ENCODE measurements at regions not wholly inside any gene's neighbourhood (a gene's known extent, or its start where the extent isn't known, plus 50 kb on each side); places are given as distances from the start of the nearest gene placed in this dataset.
A peak's percentile ranks its signal among the peaks of the same experiment; 100 is the strongest.
"Not testable (repeated sequence)": the region's sequence is repeated elsewhere in the genome, so short reads cannot be mapped to it uniquely, and the experiment has no call there.

- not testable (repeated sequence) for H3K4me3 ChIP-seq, H3K9me3 ChIP-seq, H3K27ac ChIP-seq, H3K4me1 ChIP-seq, H3K27me3 ChIP-seq, DNase-seq
- intact Hi-C loops (cut with DNase I) = loop anchor here (10.0 kb wide), 1 partner anchor 304 kb away; no protein-coding TSS in a partner anchor
- H3K36me3 ChIP-seq = peaks cover 0 to 73% (median 39%) of the 10 kb centered on the region in 4 donors
- WGBS, 2 donors = 77 to 92% methylated on average over 6 to 10 of the region's 11 CpGs
Measured at GRCh38 chr3:195978585-195978984, 70.2 kb upstream of the TNK2 start.

- H3K4me3 ChIP-seq, H3K27me3 ChIP-seq, DNase-seq, H3K4me1 ChIP-seq, H3K9me3 ChIP-seq, H3K27ac ChIP-seq: not testable (repeated sequence)
- intact Hi-C loops (cut with DNase I) = loop anchor here (10.0 kb wide), 1 partner anchor 302 kb away; no protein-coding TSS in a partner anchor
- WGBS, 2 donors = 94 to 96% methylated on average over 10 to 11 of the region's 19 CpGs
- H3K36me3 ChIP-seq = peaks cover 0 to 74% (median 33%) of the 10 kb centered on the region in 4 donors
Measured at GRCh38 chr3:195976876-195977275, 68.5 kb upstream of the TNK2 start.

- H3K27ac ChIP-seq, H3K27me3 ChIP-seq, H3K9me3 ChIP-seq, H3K4me3 ChIP-seq, H3K4me1 ChIP-seq, DNase-seq: not testable (repeated sequence)
- H3K36me3 ChIP-seq = peaks cover 0 to 83% (median 39%) of the 10 kb centered on the region in 4 donors
- WGBS, 2 donors = 94 to 98% methylated on average over 12 to 13 of the region's 13 CpGs
- intact Hi-C loops (cut with DNase I) = loop anchor here (10.0 kb wide), 1 partner anchor 299 kb away; no protein-coding TSS in a partner anchor
Measured at GRCh38 chr3:195974281-195974680, 65.9 kb upstream of the TNK2 start.

- intact Hi-C loops (cut with DNase I) = loop anchor here (10.0 kb wide), 1 partner anchor 296 kb away; no protein-coding TSS in a partner anchor
- not testable (repeated sequence) for H3K4me3 ChIP-seq, DNase-seq, H3K9me3 ChIP-seq, H3K4me1 ChIP-seq, H3K27me3 ChIP-seq, H3K27ac ChIP-seq
- 96 to 97% methylated on average over 9 of the region's 9 CpGs for WGBS, 2 donors
- peaks cover 0 to 77% (median 33%) of the 10 kb centered on the region in 4 donors for H3K36me3 ChIP-seq
Measured at GRCh38 chr3:195970873-195971272, 62.5 kb upstream of the TNK2 start.

DNA sequence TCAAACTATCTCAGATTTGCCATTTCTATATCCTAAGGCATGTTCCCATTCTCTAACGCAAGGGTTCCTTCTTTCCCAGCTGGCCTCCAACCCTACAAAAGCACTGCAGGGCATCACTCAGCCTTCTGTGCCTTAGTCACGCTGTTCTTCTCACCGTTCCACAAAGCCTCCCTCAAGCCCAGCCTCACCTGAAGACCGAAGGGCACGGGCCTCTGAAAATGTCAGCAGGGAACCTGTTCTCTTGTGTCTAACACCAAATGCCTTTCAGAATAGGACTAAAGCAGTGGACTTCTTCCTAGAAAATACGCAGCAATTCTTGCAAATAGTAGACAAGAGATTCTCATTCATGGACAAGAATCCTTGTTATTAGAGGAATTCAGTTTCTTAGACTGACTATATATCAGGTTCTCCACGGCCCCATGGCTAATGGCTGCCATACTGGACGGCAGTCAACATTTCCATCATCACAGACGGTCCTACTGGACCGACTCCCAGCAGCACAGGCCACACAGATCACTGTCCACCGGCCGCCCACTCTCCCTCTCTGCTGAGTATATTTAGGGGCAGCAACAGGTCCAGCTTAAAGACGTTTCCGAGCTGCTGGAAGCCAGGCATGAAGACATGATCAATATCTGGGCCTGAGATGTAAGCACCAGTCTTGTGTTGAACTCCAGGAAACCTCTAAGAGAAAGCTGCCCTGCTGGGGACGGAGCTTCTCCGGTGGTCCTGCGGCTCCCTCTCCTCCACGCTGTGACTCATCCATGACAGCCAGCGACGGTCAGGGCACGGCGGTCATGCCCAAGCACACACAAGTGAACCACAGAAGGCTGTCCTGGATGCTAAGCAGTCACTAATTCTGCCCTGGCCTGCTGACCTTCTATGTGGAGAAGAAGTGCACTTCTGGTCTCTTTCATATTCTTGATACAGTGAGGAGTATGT is 61.8 kb upstream of the TNK2 start:
- H3K4me3 ChIP-seq, H3K9me3 ChIP-seq, DNase-seq, H3K27me3 ChIP-seq, H3K27ac ChIP-seq, H3K4me1 ChIP-seq: not testable (repeated sequence)
- intact Hi-C loops (cut with DNase I) = loop anchor here (10.0 kb wide), 1 partner anchor 295 kb away; no protein-coding TSS in a partner anchor
- peaks cover 0 to 77% (median 32%) of the 10 kb centered on the region in 4 donors for H3K36me3 ChIP-seq
- 94 to 95% methylated on average over 21 of the region's 22 CpGs for WGBS, 2 donors

DNA sequence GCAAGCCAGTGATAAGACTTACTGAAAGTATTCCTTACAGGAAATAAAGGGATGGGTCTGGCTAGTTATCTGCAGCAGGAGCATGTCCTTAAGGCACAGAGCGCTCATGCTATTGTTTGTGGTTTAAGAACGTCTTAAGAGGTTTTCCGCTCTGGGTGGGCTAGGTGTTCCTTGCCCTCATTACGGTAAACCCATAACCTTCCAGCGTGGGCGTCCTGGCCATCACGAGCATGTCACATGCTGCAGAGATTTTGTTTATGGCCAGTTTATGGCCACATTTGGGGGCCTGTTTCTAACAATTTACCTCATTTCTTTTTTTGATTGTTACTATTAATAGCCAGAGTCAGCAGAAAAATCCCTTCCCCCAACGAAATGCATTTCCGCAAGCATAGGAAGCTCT is 61.0 kb upstream of the TNK2 start:
- H3K4me1 ChIP-seq; H3K27ac ChIP-seq; H3K27me3 ChIP-seq; DNase-seq; intact Hi-C loops (cut with DNase I); H3K4me3 ChIP-seq; H3K9me3 ChIP-seq: not testable (repeated sequence)
- WGBS, 2 donors = 88 to 94% methylated on average over 9 of the region's 9 CpGs
- peaks cover 0 to 77% (median 35%) of the 10 kb centered on the region in 4 donors for H3K36me3 ChIP-seq

- H3K36me3 ChIP-seq = peaks cover 0 to 71% (median 33%) of the 10 kb centered on the region in 4 donors
- 94 to 96% methylated on average over 8 of the region's 10 CpGs for WGBS, 2 donors
- not testable (repeated sequence) for H3K4me1 ChIP-seq
Measured at GRCh38 chr3:195968104-195968503, 59.8 kb upstream of the TNK2 start.

DNA sequence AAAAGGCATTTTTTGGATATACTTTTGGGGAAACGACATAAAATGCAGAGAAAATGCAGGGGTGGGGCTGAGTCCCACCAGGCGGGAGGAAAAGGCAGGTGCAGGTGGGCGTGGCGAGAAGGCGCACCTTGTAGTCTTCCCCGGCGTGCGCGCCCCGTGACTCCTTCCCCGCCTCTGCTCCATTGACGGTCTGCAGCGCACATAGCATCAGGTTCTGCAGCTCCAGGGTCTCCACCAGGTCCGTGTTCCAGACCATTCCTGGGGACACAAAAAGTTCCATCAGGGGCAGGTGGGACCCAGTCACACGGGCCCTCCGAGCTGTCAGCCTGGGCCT is 59.0 kb upstream of the TNK2 start:
- peaks cover 0 to 71% (median 35%) of the 10 kb centered on the region in 4 donors for H3K36me3 ChIP-seq
- H3K4me1 ChIP-seq; H3K9me3 ChIP-seq; H3K27ac ChIP-seq; intact Hi-C loops (cut with DNase I); H3K27me3 ChIP-seq; H3K4me3 ChIP-seq; DNase-seq: not testable (repeated sequence)
- no CpG with 5 or more reads among the region's 16 CpGs for WGBS, 2 donors

More at GRCh38 chr3:195968104-195968503, 59.8 kb upstream of the TNK2 start:
- H3K27ac ChIP-seq; H3K27me3 ChIP-seq; H3K9me3 ChIP-seq; H3K4me3 ChIP-seq; intact Hi-C loops (cut with DNase I): not testable (repeated sequence)
- DNase-seq = peak; percentile 8

DNA sequence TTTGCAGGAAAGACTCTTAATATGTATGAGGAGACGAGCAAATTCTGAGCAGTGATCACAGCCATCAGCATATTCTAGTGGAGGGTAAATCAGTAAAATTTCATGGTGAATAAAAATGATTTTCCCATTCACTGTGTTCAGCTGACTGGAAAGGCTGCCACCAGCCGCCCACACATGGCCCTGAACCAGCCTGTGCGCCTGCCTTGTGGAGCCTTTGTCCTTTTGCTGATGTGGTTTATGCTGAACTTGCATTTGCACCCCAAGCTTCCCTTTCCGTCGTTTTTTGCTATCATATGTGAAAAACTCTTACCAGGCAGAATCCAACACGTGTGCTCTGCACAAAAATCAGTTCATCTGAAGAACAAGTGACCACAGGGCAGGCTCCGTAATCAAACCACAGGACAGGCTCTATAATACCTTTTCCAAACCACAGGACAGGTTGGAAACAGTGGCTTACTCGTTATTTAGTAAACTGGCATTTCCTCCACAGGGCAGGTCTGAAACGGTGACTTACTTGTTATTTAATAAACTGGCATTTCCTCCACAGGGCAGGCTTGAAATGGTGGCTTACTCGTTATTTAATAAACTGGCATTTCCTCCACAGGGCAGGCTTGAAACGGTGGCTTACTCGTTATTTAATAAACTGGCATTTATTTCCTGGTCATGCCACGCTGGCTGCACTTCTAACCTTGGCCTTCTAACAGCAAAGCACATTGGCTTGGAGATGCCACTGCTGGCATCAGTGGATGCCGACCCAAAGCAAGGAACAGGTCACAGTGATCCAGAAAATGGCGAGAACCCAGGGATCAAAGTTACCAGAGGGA is 58.4 kb upstream of the TNK2 start:
- H3K27ac ChIP-seq; H3K4me3 ChIP-seq; intact Hi-C loops (cut with DNase I); H3K4me1 ChIP-seq; H3K9me3 ChIP-seq; H3K27me3 ChIP-seq; DNase-seq: not testable (repeated sequence)
- H3K36me3 ChIP-seq = peaks cover 0 to 71% (median 37%) of the 10 kb centered on the region in 4 donors
- WGBS, 2 donors = 61 to 83% methylated on average over 13 of the region's 15 CpGs

DNA sequence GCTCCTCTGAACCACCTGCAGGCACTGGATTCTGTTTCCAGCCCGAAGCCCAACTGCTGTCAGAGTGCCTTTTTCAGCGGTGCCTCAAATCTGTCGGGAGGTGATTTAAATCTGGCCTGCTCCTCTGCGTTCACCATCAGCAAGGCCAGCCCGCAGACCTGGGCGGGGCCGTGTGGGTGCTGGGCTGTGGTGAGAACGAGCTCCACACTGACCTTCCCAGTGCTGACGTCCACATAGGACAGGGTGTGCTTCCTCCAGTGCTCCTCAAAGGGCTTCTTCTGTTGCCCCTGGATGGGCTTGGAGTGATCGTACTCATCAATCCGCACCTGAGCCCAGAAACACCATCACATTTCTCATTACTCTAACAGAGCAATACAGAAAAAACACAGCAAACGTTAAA is 56.9 kb upstream of the TNK2 start:
- intact Hi-C loops (cut with DNase I); DNase-seq; H3K27me3 ChIP-seq; H3K27ac ChIP-seq; H3K9me3 ChIP-seq; H3K4me3 ChIP-seq; H3K4me1 ChIP-seq: not testable (repeated sequence)
- 63 to 92% methylated on average over 12 of the region's 12 CpGs for whole genome bisulfite sequencing, 2 donors
- H3K36me3 ChIP-seq = peaks cover 0 to 58% (median 25%) of the 10 kb centered on the region in 4 donors

DNA sequence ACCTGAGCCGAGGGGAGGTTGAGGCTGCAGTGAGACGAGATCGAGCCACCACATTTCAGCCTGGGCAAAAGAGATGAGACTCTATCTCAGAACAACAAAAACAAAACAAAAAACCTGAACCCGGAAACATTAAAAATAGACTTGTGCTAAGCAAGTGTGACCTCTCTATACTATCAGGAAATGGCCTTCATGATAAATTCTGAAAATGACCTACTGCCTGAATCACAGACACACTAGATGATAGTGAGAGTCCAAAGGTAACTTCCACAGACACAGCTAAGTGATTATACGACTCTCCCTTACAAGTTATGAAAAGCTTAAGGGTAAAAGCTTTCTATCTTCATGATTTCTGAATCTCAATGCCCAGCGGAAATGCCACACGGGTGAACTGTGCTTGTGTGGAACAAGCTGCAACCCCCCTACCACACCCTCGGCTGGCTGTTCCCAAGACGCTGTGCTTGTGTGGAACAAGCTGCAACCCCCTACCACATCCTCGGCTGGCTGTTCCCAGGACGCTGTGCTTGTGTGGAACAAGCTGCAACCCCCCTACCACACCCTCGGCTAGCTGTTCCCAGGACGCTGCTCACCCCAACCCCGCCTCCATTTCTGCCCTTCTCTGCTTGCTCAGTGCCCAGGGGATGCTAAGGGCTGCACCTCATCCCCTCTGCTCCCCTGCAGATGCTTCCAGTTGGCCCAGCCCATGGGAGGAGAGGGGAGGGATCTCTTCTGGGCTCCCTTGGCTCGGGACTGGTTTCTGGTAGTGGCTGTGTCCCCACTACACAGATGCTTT is 56.2 kb upstream of the TNK2 start:
- peak; percentile 57 for DNase-seq
- H3K9me3 ChIP-seq; intact Hi-C loops (cut with DNase I); H3K27me3 ChIP-seq; H3K27ac ChIP-seq; H3K4me3 ChIP-seq: not testable (repeated sequence)
- 38 to 82% methylated on average over 15 of the region's 15 CpGs for WGBS, 2 donors
- peaks cover 0 to 11% (median 5%) of the 10 kb centered on the region in 4 donors for H3K4me1 ChIP-seq
- H3K36me3 ChIP-seq = peaks cover 0 to 51% (median 20%) of the 10 kb centered on the region in 4 donors

DNA sequence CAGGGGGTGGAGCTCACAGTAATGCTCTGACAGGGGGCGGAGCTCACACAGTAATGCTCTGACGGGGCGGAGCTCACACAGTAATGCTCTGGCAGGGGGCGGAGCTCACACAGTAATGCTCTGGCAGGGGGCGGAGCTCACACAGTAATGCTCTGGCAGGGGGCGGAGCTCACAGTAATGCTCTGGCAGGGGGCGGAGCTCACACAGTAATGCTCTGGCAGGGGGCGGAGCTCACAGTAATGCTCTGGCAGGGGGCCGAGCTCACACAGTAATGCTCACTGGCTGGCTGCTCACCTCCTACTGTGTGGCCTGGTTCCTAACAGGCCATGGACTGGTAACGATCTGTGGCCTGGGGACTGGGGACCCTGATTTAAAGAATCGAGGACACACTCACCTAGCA is 53.9 kb upstream of the TNK2 start:
- H3K9me3 ChIP-seq; H3K27me3 ChIP-seq; H3K4me3 ChIP-seq; intact Hi-C loops (cut with DNase I); DNase-seq: not testable (repeated sequence)
- H3K27ac ChIP-seq = peak overlapping the region in 1 of 4 donors; percentile 27
- H3K36me3 ChIP-seq = peaks cover 0 to 48% (median 22%) of the 10 kb centered on the region in 4 donors
- H3K4me1 ChIP-seq = peaks cover 0 to 24% (median 11%) of the 10 kb centered on the region in 4 donors
- WGBS, 2 donors = 96 to 98% methylated on average over 11 of the region's 11 CpGs
